Breast epithelium (tissue), 3 donors: ENCODE measurements at regions not wholly inside any gene's neighbourhood (a gene's known extent, or its start where the extent isn't known, plus 50 kb on each side); places are given as distances from the start of the nearest gene placed in this dataset.

Experiments used
- CTCF ChIP-seq, 3 donors: fragments of 450-650 bp; IDR thresholded peaks; one replicate each; pipeline ENCODE4 v1.5.1; 2016 to 2017; ENCODE audit warnings: antibody characterized with exemption in 3 of 3, mild to moderate bottlenecking in 3 of 3, moderate library complexity in 3 of 3
- POLR2A ChIP-seq: fragments of 450-650 bp; IDR thresholded peaks from one replicate; pipeline ENCODE4 v1.6.1; 2016; ENCODE audit warnings: antibody characterized with exemption, mild to moderate bottlenecking, moderate library complexity

- no peak for TF ChIP-seq CTCF (IDR thresholded peaks at IDR 0.05)
- TF ChIP-seq POLR2A, result no peak
These were observed 164.0 kb upstream of the RAD23B start for GRCh38 chr9:107118863-107119624.
